ENCODE measurements at regions not wholly inside any gene's neighbourhood (a gene's known extent, or its start where the extent isn't known, plus 50 kb on each side); places are given as distances from the start of the nearest gene placed in this dataset.

- H3K9ac ChIP-seq (ENCODE audit: low read length), result no peak overlapping the region
- H3K9me2 ChIP-seq (ENCODE audit: insufficient read depth, low read length), result no peaks in the 10 kb centered on the region
- no peaks in the 10 kb centered on the region for H3K79me2 ChIP-seq (replicated peaks; ENCODE audit: insufficient read depth, low read length)
- H3K9me3 ChIP-seq (ENCODE audit: low read length), result no peaks in the 10 kb centered on the region
- no peak overlapping the region for H3K27ac ChIP-seq (ENCODE audit: low read length)
- H4K20me1 ChIP-seq (ENCODE audit: insufficient read depth), result no peaks in the 10 kb centered on the region
- H3K27me3 ChIP-seq (ENCODE audit: insufficient read depth, low read depth, low read length), result no peaks in the 10 kb centered on the region
- H3K36me3 ChIP-seq (ENCODE audit: insufficient read depth, low read length), result no peaks in the 10 kb centered on the region
- no peak for TF ChIP-seq POLR2AphosphoS5 (IDR thresholded peaks at IDR 0.05)
- TF ChIP-seq MXI1 (conservative IDR thresholded peaks at IDR 0.05; ENCODE audit: poor library complexity, severe bottlenecking), result no peak
- no peak for TF ChIP-seq SMC3 (conservative IDR thresholded peaks at IDR 0.05; ENCODE audit: poor library complexity)
- no peak for TF ChIP-seq RAD21 (conservative IDR thresholded peaks at IDR 0.05)
- TF ChIP-seq TAF1 (IDR thresholded peaks at IDR 0.05; ENCODE audit: low read depth), result no peak
- TF ChIP-seq, protein P1, sequence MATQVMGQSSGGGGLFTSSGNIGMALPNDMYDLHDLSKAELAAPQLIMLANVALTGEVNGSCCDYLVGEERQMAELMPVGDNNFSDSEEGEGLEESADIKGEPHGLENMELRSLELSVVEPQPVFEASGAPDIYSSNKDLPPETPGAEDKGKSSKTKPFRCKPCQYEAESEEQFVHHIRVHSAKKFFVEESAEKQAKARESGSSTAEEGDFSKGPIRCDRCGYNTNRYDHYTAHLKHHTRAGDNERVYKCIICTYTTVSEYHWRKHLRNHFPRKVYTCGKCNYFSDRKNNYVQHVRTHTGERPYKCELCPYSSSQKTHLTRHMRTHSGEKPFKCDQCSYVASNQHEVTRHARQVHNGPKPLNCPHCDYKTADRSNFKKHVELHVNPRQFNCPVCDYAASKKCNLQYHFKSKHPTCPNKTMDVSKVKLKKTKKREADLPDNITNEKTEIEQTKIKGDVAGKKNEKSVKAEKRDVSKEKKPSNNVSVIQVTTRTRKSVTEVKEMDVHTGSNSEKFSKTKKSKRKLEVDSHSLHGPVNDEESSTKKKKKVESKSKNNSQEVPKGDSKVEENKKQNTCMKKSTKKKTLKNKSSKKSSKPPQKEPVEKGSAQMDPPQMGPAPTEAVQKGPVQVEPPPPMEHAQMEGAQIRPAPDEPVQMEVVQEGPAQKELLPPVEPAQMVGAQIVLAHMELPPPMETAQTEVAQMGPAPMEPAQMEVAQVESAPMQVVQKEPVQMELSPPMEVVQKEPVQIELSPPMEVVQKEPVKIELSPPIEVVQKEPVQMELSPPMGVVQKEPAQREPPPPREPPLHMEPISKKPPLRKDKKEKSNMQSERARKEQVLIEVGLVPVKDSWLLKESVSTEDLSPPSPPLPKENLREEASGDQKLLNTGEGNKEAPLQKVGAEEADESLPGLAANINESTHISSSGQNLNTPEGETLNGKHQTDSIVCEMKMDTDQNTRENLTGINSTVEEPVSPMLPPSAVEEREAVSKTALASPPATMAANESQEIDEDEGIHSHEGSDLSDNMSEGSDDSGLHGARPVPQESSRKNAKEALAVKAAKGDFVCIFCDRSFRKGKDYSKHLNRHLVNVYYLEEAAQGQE (IDR thresholded peaks at IDR 0.05; ENCODE audit: borderline replicate concordance), result no peak
- TF ChIP-seq EZH2 (IDR thresholded peaks at IDR 0.05; ENCODE audit: borderline replicate concordance, insufficient read depth, low read length, poor library complexity, severe bottlenecking), result no peak
- no peak overlapping the region for H3K4me2 ChIP-seq (ENCODE audit: low read length)
- no peak overlapping the region for H3K4me3 ChIP-seq (ENCODE audit: low read length)
- no peak overlapping the region for H2AFZ ChIP-seq (ENCODE audit: low read depth, low read length)
- no peaks in the 10 kb centered on the region for H3F3A ChIP-seq (ENCODE audit: insufficient read depth, low read length, poor library complexity, severe bottlenecking)
These were observed 174.7 kb downstream of the HHIPL2 start for GRCh38 chr1:222373216-222373615.

DNA sequence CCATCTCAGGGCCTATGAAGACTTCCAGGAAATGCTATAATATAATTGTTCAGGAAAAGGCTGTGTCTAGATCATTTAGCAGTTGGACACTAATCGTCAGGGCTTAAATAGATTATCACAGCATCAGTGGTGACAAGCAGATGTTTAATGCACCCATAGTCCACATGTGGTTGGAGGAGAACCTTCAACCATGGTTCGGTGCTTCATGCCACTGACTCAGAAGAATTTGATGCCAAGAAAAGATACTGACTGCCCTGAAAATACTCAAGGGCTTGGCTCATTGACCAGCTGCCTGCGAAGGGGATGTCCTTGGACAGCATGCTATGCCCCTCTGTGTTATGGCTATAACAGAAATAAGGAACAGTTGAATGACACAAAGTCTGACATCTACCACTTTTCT lies 175.7 kb downstream of the HHIPL2 start:
- Histone ChIP-seq H2AFZ (ENCODE audit: low read depth, low read length) (no peak overlapping the region), H3K9ac (ENCODE audit: low read length) (no peak overlapping the region), H3K27ac (ENCODE audit: low read length) (no peak overlapping the region), H3K4me2 (ENCODE audit: low read length) (no peak overlapping the region), H3K4me3 (ENCODE audit: low read length) (no peak overlapping the region), H3K79me2 (replicated peaks; ENCODE audit: insufficient read depth, low read length) (no peaks in the 10 kb centered on the region), H3K9me3 (ENCODE audit: low read length) (no peaks in the 10 kb centered on the region), H3F3A (ENCODE audit: insufficient read depth, low read length, poor library complexity, severe bottlenecking) (no peaks in the 10 kb centered on the region), H3K9me2 (ENCODE audit: insufficient read depth, low read length) (no peaks in the 10 kb centered on the region), H4K20me1 (ENCODE audit: insufficient read depth) (no peaks in the 10 kb centered on the region), H3K27me3 (ENCODE audit: insufficient read depth, low read depth, low read length) (no peaks in the 10 kb centered on the region), H3K36me3 (ENCODE audit: insufficient read depth, low read length) (no peaks in the 10 kb centered on the region)
- TF ChIP-seq POLR2AphosphoS5 (IDR thresholded peaks at IDR 0.05), result no peak
- TF ChIP-seq, protein P2, sequence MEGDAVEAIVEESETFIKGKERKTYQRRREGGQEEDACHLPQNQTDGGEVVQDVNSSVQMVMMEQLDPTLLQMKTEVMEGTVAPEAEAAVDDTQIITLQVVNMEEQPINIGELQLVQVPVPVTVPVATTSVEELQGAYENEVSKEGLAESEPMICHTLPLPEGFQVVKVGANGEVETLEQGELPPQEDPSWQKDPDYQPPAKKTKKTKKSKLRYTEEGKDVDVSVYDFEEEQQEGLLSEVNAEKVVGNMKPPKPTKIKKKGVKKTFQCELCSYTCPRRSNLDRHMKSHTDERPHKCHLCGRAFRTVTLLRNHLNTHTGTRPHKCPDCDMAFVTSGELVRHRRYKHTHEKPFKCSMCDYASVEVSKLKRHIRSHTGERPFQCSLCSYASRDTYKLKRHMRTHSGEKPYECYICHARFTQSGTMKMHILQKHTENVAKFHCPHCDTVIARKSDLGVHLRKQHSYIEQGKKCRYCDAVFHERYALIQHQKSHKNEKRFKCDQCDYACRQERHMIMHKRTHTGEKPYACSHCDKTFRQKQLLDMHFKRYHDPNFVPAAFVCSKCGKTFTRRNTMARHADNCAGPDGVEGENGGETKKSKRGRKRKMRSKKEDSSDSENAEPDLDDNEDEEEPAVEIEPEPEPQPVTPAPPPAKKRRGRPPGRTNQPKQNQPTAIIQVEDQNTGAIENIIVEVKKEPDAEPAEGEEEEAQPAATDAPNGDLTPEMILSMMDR (IDR thresholded peaks at IDR 0.05; ENCODE audit: poor library complexity, severe bottlenecking), result no peak
- TF ChIP-seq, protein P1 (IDR thresholded peaks at IDR 0.05; ENCODE audit: borderline replicate concordance), result no peak
- no peak for TF ChIP-seq EP300 (conservative IDR thresholded peaks at IDR 0.05; ENCODE audit: poor library complexity, severe bottlenecking)
- no peak for TF ChIP-seq MXI1 (conservative IDR thresholded peaks at IDR 0.05; ENCODE audit: poor library complexity, severe bottlenecking)
- no peak for TF ChIP-seq SMC3 (conservative IDR thresholded peaks at IDR 0.05; ENCODE audit: poor library complexity)
- no peak for TF ChIP-seq RAD21 (conservative IDR thresholded peaks at IDR 0.05)
- TF ChIP-seq EZH2 (IDR thresholded peaks at IDR 0.05; ENCODE audit: borderline replicate concordance, insufficient read depth, low read length, poor library complexity, severe bottlenecking), result no peak
- TF ChIP-seq TAF1 (IDR thresholded peaks at IDR 0.05; ENCODE audit: low read depth), result no peak

Data from neural cell (in vitro differentiated cells).